CD4-positive, alpha-beta T cell treated with Interleukin-1 beta for 1 hour (primary cell): ENCODE measurements at regions not wholly inside any gene's neighbourhood (a gene's known extent, or its start where the extent isn't known, plus 50 kb on each side); places are given as distances from the start of the nearest gene placed in this dataset.
"Not testable (repeated sequence)": the region's sequence is repeated elsewhere in the genome, so short reads cannot be mapped to it uniquely, and the experiment has no call there.

Source experiments
- DNase-seq, 2 donors: peaks; one replicate each; pipeline ENCODE4 v3.0.0-alpha.2; 2020 to 2022

DNA sequence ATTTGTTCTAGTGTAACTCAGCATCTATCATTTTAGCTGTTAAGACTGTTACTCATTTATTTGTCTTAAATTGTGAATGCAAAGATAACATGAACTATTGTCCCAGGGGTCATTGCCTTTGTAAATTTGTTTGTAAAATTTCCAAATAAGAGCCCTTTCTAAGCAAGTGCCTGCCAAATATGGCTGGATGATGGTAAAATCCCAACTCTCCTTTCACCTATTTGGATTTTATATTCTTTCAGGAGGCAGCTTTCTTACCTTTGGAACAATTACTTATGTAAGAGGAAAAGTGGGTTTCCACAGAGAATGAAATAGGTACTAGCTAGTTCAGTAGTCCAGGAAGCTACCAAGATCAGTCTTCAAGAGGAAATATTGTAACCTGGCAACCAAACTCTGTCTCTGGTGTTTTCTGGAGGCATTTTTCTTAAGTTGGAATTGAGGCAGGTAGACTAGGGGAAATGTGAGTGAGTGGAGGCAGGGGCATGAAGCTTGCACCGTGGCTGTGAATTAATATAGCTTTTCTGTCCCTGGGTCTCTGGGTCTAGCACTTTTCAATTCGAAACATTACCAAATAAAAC is 88.5 kb upstream of the XIST start:
- DNase-seq, result no peak

DNA sequence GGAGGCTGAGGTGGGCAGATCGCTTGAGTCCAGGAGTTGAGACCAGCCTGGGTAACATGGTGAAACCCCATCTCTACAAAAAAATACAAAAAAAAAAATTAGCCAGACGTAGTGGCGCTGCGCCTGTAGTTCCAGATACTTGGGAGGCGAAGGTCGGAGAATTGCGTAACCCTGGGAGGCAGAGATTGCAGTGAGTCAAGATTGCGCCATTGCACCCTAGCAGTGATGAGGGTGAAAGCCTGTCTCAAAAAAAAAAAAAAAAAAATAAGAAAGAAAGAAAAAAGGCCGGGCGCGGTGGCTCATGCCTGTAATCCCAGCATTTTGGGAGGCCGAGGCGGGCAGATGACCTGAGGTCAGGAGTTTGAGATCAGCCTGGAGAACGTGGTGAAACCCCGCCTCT is 85.3 kb upstream of the XIST start:
- peak in 1 of 2 donors; percentile 46 for DNase-seq

DNA sequence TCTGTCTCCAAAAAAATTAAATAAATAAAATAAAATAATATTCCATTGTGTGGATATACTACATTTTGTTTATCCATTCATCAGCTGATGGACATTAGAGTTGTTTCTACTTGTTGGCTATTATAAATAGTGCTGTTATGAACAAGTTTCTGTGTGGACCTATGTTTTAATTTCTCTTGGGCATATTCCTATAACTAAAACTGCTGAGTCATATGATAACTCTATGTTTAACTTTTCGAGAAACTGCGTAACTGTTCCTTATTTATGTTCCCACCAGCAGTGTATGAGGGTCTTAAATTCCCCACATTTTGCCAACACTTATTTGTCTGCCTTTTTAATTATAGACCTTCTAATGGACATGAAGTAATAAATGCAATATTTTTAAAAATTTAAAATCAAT is 80.0 kb upstream of the XIST start:
- DNase-seq, result no peak

GRCh38 chrX:73930300-73930699 is 77.8 kb upstream of the XIST start:
- DNase-seq, result no peak

GRCh38 chrX:73922856-73923455 is 70.4 kb upstream of the XIST start:
- DNase-seq, result no peak

- DNase-seq, result no peak
Measured at GRCh38 chrX:73916931-73917667, 64.6 kb upstream of the XIST start.

DNA sequence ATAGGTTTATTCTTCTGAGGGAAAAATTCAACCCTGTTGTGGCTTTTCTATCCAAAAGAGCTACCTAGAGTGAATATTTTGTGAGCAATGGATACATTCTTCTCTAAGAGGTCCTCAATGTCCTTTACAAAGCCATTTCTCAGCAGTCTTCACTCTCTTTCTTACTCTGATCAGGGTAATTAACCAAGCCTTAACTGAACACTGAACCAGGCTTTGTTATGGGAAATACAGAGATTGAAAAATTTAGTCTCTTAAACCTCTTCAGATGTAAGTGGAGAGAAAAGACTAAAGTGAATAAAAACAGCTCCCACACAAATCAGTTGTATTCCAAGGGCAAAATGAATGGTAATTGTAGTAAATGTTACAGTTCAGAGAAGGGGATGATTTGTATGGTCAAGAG is 64.0 kb upstream of the XIST start:
- no peak for DNase-seq

DNA sequence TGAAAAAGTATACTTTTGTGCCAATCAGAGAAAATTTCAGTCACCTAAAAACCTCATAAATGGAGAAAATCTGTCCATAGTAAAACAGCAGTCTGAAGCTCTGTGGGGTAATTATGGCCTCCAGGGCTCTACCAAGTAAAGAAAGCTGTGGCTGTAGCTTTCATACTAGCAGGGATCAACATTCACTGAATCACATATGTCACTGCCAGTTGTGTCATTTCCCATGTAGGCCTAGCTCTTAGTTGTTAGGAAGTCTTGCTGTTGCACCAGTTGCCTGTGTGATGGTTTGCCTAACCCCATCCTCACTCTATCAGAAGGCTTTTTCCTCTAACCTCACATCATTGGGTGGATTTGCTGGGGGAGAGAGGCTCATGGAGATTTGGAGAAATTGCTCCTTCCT is 62.3 kb upstream of the XIST start:
- not testable (repeated sequence) for DNase-seq

GRCh38 chrX:73913580-73913979 is 61.1 kb upstream of the XIST start:
- DNase-seq, result no peak

- DNase-seq, result not testable (repeated sequence)
Measured at GRCh38 chrX:73911946-73912345, 59.4 kb upstream of the XIST start.

GRCh38 chrX:73905749-73906374 is 53.3 kb upstream of the XIST start:
- DNase-seq, result not testable (repeated sequence)

- no peak for DNase-seq
Measured at GRCh38 chrX:73903941-73904340, 51.4 kb upstream of the XIST start.
